Neural progenitor cell (in vitro differentiated cells): ENCODE measurements at regions not wholly inside any gene's neighbourhood (a gene's known extent, or its start where the extent isn't known, plus 50 kb on each side); places are given as distances from the start of the nearest gene placed in this dataset.

Experiments
- DNase-seq: peaks from one replicate; pipeline ENCODE4 v3.0.0-alpha.2; 2016; ENCODE audit warnings: low spot score
- H2AFZ ChIP-seq: fragments of 200-600 bp; sonication (generic); replicated peaks from 2 replicates; pipeline ENCODE4 v1.6.1; 2016; ENCODE audit warnings: antibody characterized with exemption
- H3F3A ChIP-seq: fragments of 200-600 bp; sonication (generic); 2 replicates; pipeline ENCODE4 v1.6.1; 2016; ENCODE audit warnings: antibody characterized with exemption, low read depth
- H3K27ac ChIP-seq: fragments of 200-600 bp; sonication (generic); 2 replicates; pipeline ENCODE4 v1.5.1; 2016; ENCODE audit warnings: mild to moderate bottlenecking
- H3K27me3 ChIP-seq: fragments of 200-600 bp; sonication (generic); 2 replicates; pipeline ENCODE4 v1.6.1; 2016; ENCODE audit warnings: mild to moderate bottlenecking, moderate library complexity
- H3K36me3 ChIP-seq: fragments of 200-600 bp; sonication (generic); 2 replicates; pipeline ENCODE4 v1.5.1; 2016
- H3K4me1 ChIP-seq: fragments of 200-600 bp; sonication (generic); 2 replicates; pipeline ENCODE4 v1.6.1; 2016; ENCODE audit warnings: mixed run types
- H3K4me2 ChIP-seq: fragments of 200-600 bp; sonication (generic); 2 replicates; pipeline ENCODE4 v1.6.1; 2016
- H3K4me3 ChIP-seq: fragments of 200-600 bp; sonication (generic); 2 replicates; pipeline ENCODE4 v1.5.1; 2016
- H3K79me2 ChIP-seq: fragments of 200-600 bp; sonication (generic); 2 replicates; pipeline ENCODE4 v1.6.1; 2016; ENCODE audit warnings: low read depth
- H3K9ac ChIP-seq: fragments of 200-600 bp; sonication (generic); 2 replicates; pipeline ENCODE4 v1.6.1; 2016
- H3K9me3 ChIP-seq: fragments of 200-600 bp; sonication (generic); 2 replicates; pipeline ENCODE4 v1.5.1; 2016; ENCODE audit warnings: low read depth
- H4K20me1 ChIP-seq: fragments of 200-600 bp; sonication (generic); 2 replicates; pipeline ENCODE4 v1.6.1; 2016; ENCODE audit warnings: low read depth
- H3K27ac Mint-ChIP-seq: 3 replicates; pipeline ENCODE4 v1.8.0; 2021; ENCODE audit warnings: mixed read lengths
- H3K27me3 Mint-ChIP-seq: 2 replicates; pipeline ENCODE4 v1.8.0; 2022; ENCODE audit warnings: low read depth, mild to moderate bottlenecking, inconsistent platforms, moderate library complexity, mixed read lengths; ENCODE audit not compliant: insufficient read depth
- H3K36me3 Mint-ChIP-seq: 3 replicates; pipeline ENCODE4 v1.8.0; 2021; ENCODE audit warnings: mixed read lengths
- H3K4me1 Mint-ChIP-seq: 3 replicates; pipeline ENCODE4 v1.8.0; 2021; ENCODE audit warnings: mixed read lengths
- H3K4me3 Mint-ChIP-seq: 3 replicates; pipeline ENCODE4 v1.8.0; 2021; ENCODE audit warnings: mild to moderate bottlenecking, moderate library complexity, mixed read lengths
- H3K9me3 Mint-ChIP-seq: 3 replicates; pipeline ENCODE4 v1.8.0; 2020; ENCODE audit warnings: mixed read lengths
- EZH2 ChIP-seq: fragments of 200-600 bp; sonication (generic); IDR thresholded peaks from 2 replicates; pipeline ENCODE4 v1.6.1; 2017; ENCODE audit warnings: antibody characterized with exemption, mild to moderate bottlenecking, moderate library complexity
- EZH2phosphoT487 ChIP-seq: fragments of 200-600 bp; sonication (generic); IDR thresholded peaks from 2 replicates; pipeline ENCODE4 v1.6.1; 2017; ENCODE audit warnings: antibody characterized with exemption
- TF ChIP-seq, protein P1 (sequence below): fragments of 200-600 bp; sonication (generic); IDR thresholded peaks from 2 replicates; pipeline ENCODE4 v1.5.1; 2017; ENCODE audit warnings: antibody characterized with exemption, mild to moderate bottlenecking

DNA sequence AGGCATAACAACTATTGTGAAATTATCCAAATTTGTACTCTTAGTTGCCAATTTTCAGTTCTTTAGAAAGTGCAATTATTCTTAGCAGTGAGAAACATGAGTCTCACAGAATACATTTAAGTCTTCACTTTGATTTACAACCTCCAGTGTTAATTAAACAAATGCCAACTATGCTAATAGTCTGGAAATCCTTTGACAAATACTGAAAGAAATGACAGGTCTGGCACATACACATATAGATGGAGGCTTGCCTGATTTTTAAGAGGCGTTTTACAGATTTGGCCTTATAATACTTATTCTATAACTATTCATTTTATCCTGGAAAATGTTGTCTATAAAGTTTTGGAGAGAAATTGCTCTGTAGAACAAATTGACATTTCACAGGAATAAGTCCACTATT is 320.1 kb downstream of the TRIML1 start:
- Mint-ChIP-seq H3K27ac (no peak overlapping the region), H3K9me3 (peaks cover 14% of the 10 kb centered on the region), H3K4me1 (peaks cover 12% of the 10 kb centered on the region), H3K36me3 (no peaks in the 10 kb centered on the region), H3K4me3 (no peak overlapping the region), H3K27me3 (peaks cover 5% of the 10 kb centered on the region)
- H3K9me3 ChIP-seq, result no peaks in the 10 kb centered on the region
- H3K27me3 ChIP-seq, result no peaks in the 10 kb centered on the region
- no peak overlapping the region for H3K4me3 ChIP-seq
- H3K27ac ChIP-seq, result no peak overlapping the region
- H3K4me2 ChIP-seq, result no peak overlapping the region
- peaks cover 20% of the 10 kb centered on the region for H3K4me1 ChIP-seq
- peaks cover 6% of the 10 kb centered on the region for H3F3A ChIP-seq
- no peak for DNase-seq
- no peak overlapping the region for H3K9ac ChIP-seq
- H3K79me2 ChIP-seq, result no peaks in the 10 kb centered on the region
- H2AFZ ChIP-seq, result no peak overlapping the region
- no peaks in the 10 kb centered on the region for H3K36me3 ChIP-seq
- TF ChIP-seq, protein P1, sequence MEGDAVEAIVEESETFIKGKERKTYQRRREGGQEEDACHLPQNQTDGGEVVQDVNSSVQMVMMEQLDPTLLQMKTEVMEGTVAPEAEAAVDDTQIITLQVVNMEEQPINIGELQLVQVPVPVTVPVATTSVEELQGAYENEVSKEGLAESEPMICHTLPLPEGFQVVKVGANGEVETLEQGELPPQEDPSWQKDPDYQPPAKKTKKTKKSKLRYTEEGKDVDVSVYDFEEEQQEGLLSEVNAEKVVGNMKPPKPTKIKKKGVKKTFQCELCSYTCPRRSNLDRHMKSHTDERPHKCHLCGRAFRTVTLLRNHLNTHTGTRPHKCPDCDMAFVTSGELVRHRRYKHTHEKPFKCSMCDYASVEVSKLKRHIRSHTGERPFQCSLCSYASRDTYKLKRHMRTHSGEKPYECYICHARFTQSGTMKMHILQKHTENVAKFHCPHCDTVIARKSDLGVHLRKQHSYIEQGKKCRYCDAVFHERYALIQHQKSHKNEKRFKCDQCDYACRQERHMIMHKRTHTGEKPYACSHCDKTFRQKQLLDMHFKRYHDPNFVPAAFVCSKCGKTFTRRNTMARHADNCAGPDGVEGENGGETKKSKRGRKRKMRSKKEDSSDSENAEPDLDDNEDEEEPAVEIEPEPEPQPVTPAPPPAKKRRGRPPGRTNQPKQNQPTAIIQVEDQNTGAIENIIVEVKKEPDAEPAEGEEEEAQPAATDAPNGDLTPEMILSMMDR, result no peak
- TF ChIP-seq EZH2phosphoT487 (no peak), EZH2 (no peak)
- no peaks in the 10 kb centered on the region for H4K20me1 ChIP-seq

DNA sequence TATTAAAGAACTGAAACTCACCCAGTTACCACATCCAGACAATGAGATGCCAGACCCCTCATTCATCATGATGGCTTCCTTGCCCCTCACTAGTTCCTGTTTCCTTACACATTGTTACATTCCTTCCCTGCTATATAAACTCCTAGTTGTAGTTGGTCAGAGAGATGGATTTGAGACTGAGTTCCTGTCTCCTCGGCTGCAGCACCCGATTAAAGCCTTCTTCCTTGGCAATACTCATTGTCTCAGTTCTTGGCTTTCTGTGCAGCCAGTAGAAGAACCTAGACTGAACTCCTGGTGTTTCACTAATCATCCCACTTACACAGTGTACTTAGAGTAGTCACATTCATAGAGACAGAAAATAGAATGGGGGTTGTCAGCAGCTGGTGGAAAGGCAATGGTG is 324.7 kb downstream of the TRIML1 start:
- no peak overlapping the region for H3K9ac ChIP-seq
- H3K4me1 Mint-ChIP-seq, result no peaks in the 10 kb centered on the region
- no peak overlapping the region for H2AFZ ChIP-seq
- H3K27me3 Mint-ChIP-seq, result no peaks in the 10 kb centered on the region
- no peaks in the 10 kb centered on the region for H3K36me3 ChIP-seq
- H4K20me1 ChIP-seq, result no peaks in the 10 kb centered on the region
- DNase-seq, result no peak
- no peak overlapping the region for H3K4me2 ChIP-seq
- TF ChIP-seq EZH2phosphoT487 (no peak), EZH2 (no peak)
- TF ChIP-seq, protein P1, result no peak
- peaks cover 9% of the 10 kb centered on the region for H3K9me3 Mint-ChIP-seq
- H3K4me3 ChIP-seq, result no peak overlapping the region
- no peaks in the 10 kb centered on the region for H3K27me3 ChIP-seq
- H3K4me3 Mint-ChIP-seq, result no peak overlapping the region
- H3F3A ChIP-seq, result no peaks in the 10 kb centered on the region
- H3K9me3 ChIP-seq, result no peaks in the 10 kb centered on the region
- H3K36me3 Mint-ChIP-seq, result no peaks in the 10 kb centered on the region
- H3K27ac ChIP-seq, result no peak overlapping the region
- H3K79me2 ChIP-seq, result no peaks in the 10 kb centered on the region
- no peaks in the 10 kb centered on the region for H3K4me1 ChIP-seq
- no peak overlapping the region for H3K27ac Mint-ChIP-seq

DNA sequence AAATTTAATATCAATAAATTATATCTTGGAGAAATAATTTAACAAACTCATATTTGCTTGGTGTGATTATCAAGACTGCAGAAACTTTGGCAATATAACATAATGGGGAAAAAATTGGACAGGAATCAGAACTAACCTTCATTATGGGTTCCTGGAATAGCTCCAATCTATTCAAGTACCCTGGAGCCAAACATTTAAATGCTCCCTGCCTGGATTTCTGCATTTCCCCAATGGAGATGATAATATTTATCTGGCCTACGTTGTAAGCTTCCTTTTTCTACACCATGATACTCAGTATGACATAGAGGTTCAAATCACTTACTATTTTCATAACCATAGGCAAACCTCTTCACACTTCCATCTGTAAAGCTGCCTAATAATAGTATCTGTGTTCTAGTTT is 326.8 kb downstream of the TRIML1 start:
- Mint-ChIP-seq H3K27ac (no peak overlapping the region), H3K4me1 (no peaks in the 10 kb centered on the region), H3K27me3 (no peaks in the 10 kb centered on the region), H3K4me3 (no peak overlapping the region), H3K9me3 (peaks cover 9% of the 10 kb centered on the region), H3K36me3 (no peaks in the 10 kb centered on the region)
- Histone ChIP-seq H3K9me3 (no peaks in the 10 kb centered on the region), H2AFZ (no peak overlapping the region), H3K36me3 (no peaks in the 10 kb centered on the region), H3K9ac (no peak overlapping the region), H3F3A (no peaks in the 10 kb centered on the region), H3K4me2 (no peak overlapping the region), H3K27ac (no peak overlapping the region), H4K20me1 (no peaks in the 10 kb centered on the region), H3K79me2 (no peaks in the 10 kb centered on the region), H3K27me3 (no peaks in the 10 kb centered on the region), H3K4me1 (no peaks in the 10 kb centered on the region), H3K4me3 (no peak overlapping the region)
- TF ChIP-seq, protein P1, result no peak
- TF ChIP-seq EZH2, result no peak
- DNase-seq, result no peak

DNA sequence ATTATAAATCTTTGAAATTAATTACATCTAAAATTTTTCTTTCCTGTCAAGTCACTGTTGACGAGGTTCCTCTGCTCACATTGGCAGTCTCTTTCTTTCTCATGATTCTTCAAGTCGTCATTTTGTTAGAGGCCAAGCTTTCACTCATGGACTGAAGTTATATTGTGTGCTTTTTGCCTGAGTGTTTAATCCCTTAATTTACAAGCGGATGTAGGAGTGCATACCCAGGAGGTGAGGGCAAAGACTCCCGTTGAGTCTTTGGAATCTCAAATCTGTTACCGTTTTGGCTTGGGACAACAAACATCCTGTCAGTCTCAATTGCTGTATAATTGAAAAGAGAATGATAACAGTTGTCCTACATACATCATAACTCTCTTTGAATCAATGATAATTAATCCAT is 345.0 kb downstream of the TRIML1 start:
- Histone ChIP-seq H2AFZ (no peak overlapping the region), H4K20me1 (no peaks in the 10 kb centered on the region), H3F3A (no peaks in the 10 kb centered on the region), H3K9me3 (no peaks in the 10 kb centered on the region), H3K79me2 (no peaks in the 10 kb centered on the region), H3K36me3 (no peaks in the 10 kb centered on the region), H3K9ac (no peak overlapping the region), H3K4me2 (no peak overlapping the region), H3K27me3 (no peaks in the 10 kb centered on the region), H3K27ac (no peak overlapping the region), H3K4me1 (peaks cover 7% of the 10 kb centered on the region), H3K4me3 (no peak overlapping the region)
- H3K9me3 Mint-ChIP-seq, result peaks cover 2% of the 10 kb centered on the region
- H3K27me3 Mint-ChIP-seq, result no peaks in the 10 kb centered on the region
- peak; percentile 11 for DNase-seq
- H3K4me3 Mint-ChIP-seq, result no peak overlapping the region
- no peak overlapping the region for H3K27ac Mint-ChIP-seq
- peaks cover 2% of the 10 kb centered on the region for H3K4me1 Mint-ChIP-seq
- H3K36me3 Mint-ChIP-seq, result no peaks in the 10 kb centered on the region
- TF ChIP-seq, protein P1, result no peak
- TF ChIP-seq EZH2 (no peak), EZH2phosphoT487 (no peak)
